ENCODE measurements at regions not wholly inside any gene's neighbourhood (a gene's known extent, or its start where the extent isn't known, plus 50 kb on each side); places are given as distances from the start of the nearest gene placed in this dataset.

DNA sequence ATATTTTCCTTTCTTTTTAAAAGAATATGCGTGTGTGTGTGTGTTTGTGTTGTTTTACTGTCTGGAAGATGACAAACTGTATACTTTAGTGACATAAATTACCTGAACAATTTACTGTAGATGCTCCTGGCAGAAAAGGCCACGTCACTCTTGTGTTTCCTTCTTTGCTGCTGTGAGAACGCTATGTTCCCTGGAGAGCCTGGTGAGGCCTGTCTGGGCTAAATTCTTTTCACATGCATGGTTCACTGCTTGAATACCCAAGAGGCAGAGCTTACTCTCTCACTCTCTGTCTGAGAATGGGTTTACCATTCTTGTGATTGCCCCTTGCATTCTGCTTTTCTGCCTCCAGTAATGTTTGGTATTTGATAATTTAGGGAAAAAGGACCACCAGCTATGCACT, 64.3 kb downstream of the EDN1 start:
- TF ChIP-seq POLR2AphosphoS5 (IDR thresholded peaks at IDR 0.05): peak in 1 of 3 donors; percentile 56
- TF ChIP-seq, protein P1, sequence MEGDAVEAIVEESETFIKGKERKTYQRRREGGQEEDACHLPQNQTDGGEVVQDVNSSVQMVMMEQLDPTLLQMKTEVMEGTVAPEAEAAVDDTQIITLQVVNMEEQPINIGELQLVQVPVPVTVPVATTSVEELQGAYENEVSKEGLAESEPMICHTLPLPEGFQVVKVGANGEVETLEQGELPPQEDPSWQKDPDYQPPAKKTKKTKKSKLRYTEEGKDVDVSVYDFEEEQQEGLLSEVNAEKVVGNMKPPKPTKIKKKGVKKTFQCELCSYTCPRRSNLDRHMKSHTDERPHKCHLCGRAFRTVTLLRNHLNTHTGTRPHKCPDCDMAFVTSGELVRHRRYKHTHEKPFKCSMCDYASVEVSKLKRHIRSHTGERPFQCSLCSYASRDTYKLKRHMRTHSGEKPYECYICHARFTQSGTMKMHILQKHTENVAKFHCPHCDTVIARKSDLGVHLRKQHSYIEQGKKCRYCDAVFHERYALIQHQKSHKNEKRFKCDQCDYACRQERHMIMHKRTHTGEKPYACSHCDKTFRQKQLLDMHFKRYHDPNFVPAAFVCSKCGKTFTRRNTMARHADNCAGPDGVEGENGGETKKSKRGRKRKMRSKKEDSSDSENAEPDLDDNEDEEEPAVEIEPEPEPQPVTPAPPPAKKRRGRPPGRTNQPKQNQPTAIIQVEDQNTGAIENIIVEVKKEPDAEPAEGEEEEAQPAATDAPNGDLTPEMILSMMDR (IDR thresholded peaks at IDR 0.05): no peak
- no peak for TF ChIP-seq POLR2A (IDR thresholded peaks at IDR 0.05)

All from breast epithelium (tissue), 3 donors.